K562 (cell line): ENCODE measurements at regions not wholly inside any gene's neighbourhood (a gene's known extent, or its start where the extent isn't known, plus 50 kb on each side); places are given as distances from the start of the nearest gene placed in this dataset.

ENCODE experiments used
- ATAC-seq: fragments of 200-7000 bp; cut with Tn5 transposase; 3 replicates; pipeline ENCODE4 v1.9.1; 2020; ENCODE audit warnings: moderate library complexity
- BruUV-seq: library from RNA; stranded (reverse); fragments of 400-500 nt; replicated peaks from 2 replicates; lab custom pipeline; 2021; lab: Mats Ljungman, UMichigan
- CTCF ChIA-PET: fragments of 300-600 bp; formaldehyde crosslinking; extraction: SDS; loops from one replicate; lab custom pipeline; 2021; ENCODE audit warnings: low intra/inter-chr PET ratio; lab: Yijun Ruan, JAX
- POLR2A ChIA-PET: fragments of 300-600, 350-650 bp; sonication (Branson Sonifier 250); formaldehyde crosslinking; extraction: SDS; loops from one replicate; lab custom pipeline; 2021; ENCODE audit warnings: antibody characterized with exemption, inconsistent platforms; lab: Yijun Ruan, JAX
- DNase-seq, 4 experiments: peaks; one replicate each; pipeline versions ENCODE4 v3.0.0 to v3.0.0-alpha.2; 2011 to 2018; ENCODE audit warnings: low spot score in 3 of 4, mixed read lengths in 3 of 4; ENCODE audit errors: extremely low read depth in 1 of 4
- FAIRE-seq: peaks from 2 replicates; lab custom pipeline; 2011; peaks lifted over from hg19 to GRCh38; lab: Jason Lieb, UNC
- H2AFZ ChIP-seq: 2 replicates; pipeline ENCODE4 v1.6.0; 2011; ENCODE audit warnings: low read depth, low read length, control low read depth, inconsistent platforms
- H3K27ac ChIP-seq: fragments of 200-600 bp; 3 replicates; pipeline ENCODE4 v1.8.0; 2011; ENCODE audit warnings: low read depth, mild to moderate bottlenecking, control low read depth, inconsistent platforms, low read length, moderate library complexity, mixed read lengths; ENCODE audit errors: extremely low read depth
- H3K27me3 ChIP-seq, 2 experiments: fragments of 300-600 bp in 1 of 2; 2 replicates in 1 of 2; 3 replicates in 1 of 2; pipeline versions ENCODE4 v1.6.0 to v1.8.0; 2011; ENCODE audit warnings: inconsistent platforms in 2 of 2, low read length in 2 of 2, mild to moderate bottlenecking in 1 of 2, mixed read lengths in 1 of 2, moderate library complexity in 1 of 2; ENCODE audit not compliant: control insufficient read depth in 2 of 2, insufficient read depth in 2 of 2
- H3K36me3 ChIP-seq: fragments of 300-600 bp; 3 replicates; pipeline ENCODE4 v1.8.0; 2011; ENCODE audit warnings: mild to moderate bottlenecking, low read length, inconsistent platforms; ENCODE audit not compliant: control insufficient read depth, insufficient read depth
- H3K4me1 ChIP-seq, 2 experiments: fragments of 200-600 bp in 1 of 2; replicated peaks in 1 of 2; 2 replicates in 1 of 2; 3 replicates in 1 of 2; pipeline versions ENCODE4 v1.5.1 to v1.8.0; 2011; ENCODE audit warnings: inconsistent platforms in 2 of 2, low read length in 2 of 2, mild to moderate bottlenecking in 1 of 2, mixed read lengths in 1 of 2, moderate library complexity in 1 of 2; ENCODE audit not compliant: control insufficient read depth in 2 of 2, insufficient read depth in 2 of 2
- H3K4me2 ChIP-seq: 2 replicates; pipeline ENCODE4 v1.6.1; 2011; ENCODE audit warnings: low read length, control low read depth, inconsistent platforms, mixed read lengths; ENCODE audit not compliant: insufficient read depth
- H3K4me3 ChIP-seq: fragments of 200-600 bp; sonication (generic), shearing (Covaris generic); 2 replicates; pipeline ENCODE4 v1.5.1; 2016; ENCODE audit warnings: control low read depth, inconsistent platforms
- H3K79me2 ChIP-seq: fragments of 200-600 bp; 3 replicates; pipeline ENCODE4 v1.8.0; 2011; ENCODE audit warnings: low read length, inconsistent platforms; ENCODE audit not compliant: control insufficient read depth, insufficient read depth
- H3K9ac ChIP-seq, 2 experiments: 2 replicates each; pipeline versions ENCODE4 v1.6.0 to v1.6.1; 2011; ENCODE audit warnings: low read depth in 2 of 2, low read length in 2 of 2, control low read depth in 1 of 2, inconsistent platforms in 1 of 2, mild to moderate bottlenecking in 1 of 2, mixed read lengths in 1 of 2; ENCODE audit not compliant: insufficient read depth in 1 of 2
- H3K9me1 ChIP-seq: one replicate; pipeline ENCODE4 v1.6.0; 2011; ENCODE audit warnings: inconsistent platforms, mild to moderate bottlenecking, low read length, moderate library complexity; ENCODE audit not compliant: control insufficient read depth, insufficient read depth
- H3K9me3 ChIP-seq: replicated peaks from 2 replicates; pipeline ENCODE4 v1.5.1; 2011; ENCODE audit warnings: low read depth, low read length, inconsistent platforms; ENCODE audit not compliant: control insufficient read depth, insufficient read depth
- H4K20me1 ChIP-seq: replicated peaks from 2 replicates; pipeline ENCODE4 v1.6.1; 2011; ENCODE audit warnings: low read length, inconsistent platforms, mixed read lengths; ENCODE audit not compliant: control insufficient read depth, insufficient read depth
- CAMTA2 ChIP-seq: fragments of 250-450 bp; sonication (Bioruptor Pico); conservative IDR thresholded peaks from 2 replicates; pipeline ENCODE4 v1.5.1; 2022
- EZH2 ChIP-seq: IDR thresholded peaks from 2 replicates; pipeline ENCODE4 v1.6.1; 2012; ENCODE audit warnings: low read depth, mild to moderate bottlenecking, inconsistent platforms, low read length, borderline replicate concordance
- FUS ChIP-seq: fragments of 200-400 bp; formaldehyde crosslinking; optimal IDR thresholded peaks from 2 replicates; pipeline ENCODE3; 2017; ENCODE audit warnings: low read depth, low read length
- KDM2B ChIP-seq: fragments of 250-450 bp; sonication (Bioruptor Pico); IDR thresholded peaks from 2 replicates; pipeline ENCODE4 v1.8.0; 2021; ENCODE audit warnings: mild to moderate bottlenecking, moderate library complexity
- KDM4B ChIP-seq, 2 experiments: fragments of 450-650 bp in 1 of 2; sonication (generic) in 1 of 2; IDR thresholded peaks; 2 replicates each; pipeline ENCODE4 v1.6.1; 2016 to 2017; ENCODE audit warnings: borderline replicate concordance in 2 of 2, antibody characterized with exemption in 1 of 2, low read depth in 1 of 2, mild to moderate bottlenecking in 1 of 2
- MBD2 ChIP-seq: sonication (generic); IDR thresholded peaks from 2 replicates; pipeline ENCODE4 v1.6.1; 2016; ENCODE audit warnings: low read depth, borderline replicate concordance
- PHB2 ChIP-seq: fragments of 450-650 bp; IDR thresholded peaks from 2 replicates; pipeline ENCODE4 v1.6.1; 2017; ENCODE audit warnings: low read depth
- SMARCA5 ChIP-seq: fragments of 450-650 bp; IDR thresholded peaks from 2 replicates; pipeline ENCODE4 v1.6.1; 2016
- TRIM24 ChIP-seq, 2 experiments: fragments of 450-650 bp; IDR thresholded peaks; 2 replicates each; pipeline ENCODE4 v1.6.1; 2016
- ZNF696 ChIP-seq: fragments of 250-450 bp; sonication (Bioruptor Pico); conservative IDR thresholded peaks from 2 replicates; pipeline ENCODE4 v1.4.0; 2020; ENCODE audit warnings: mild to moderate bottlenecking, moderate library complexity
- WGBS: fragments of 100-300 bp; shearing (Covaris generic); methylation state at CpG from one replicate; pipeline ENCODE4 v1.1.6; 2016; ENCODE audit warnings: low coverage, mixed read lengths; ENCODE audit not compliant: insufficient coverage; ENCODE audit errors: missing lambda C conversion rate; 5-methylcytosine and 5-hydroxymethylcytosine counted together
- in situ Hi-C: fragments of 300-500 bp; cut with MboI; formaldehyde crosslinking; loops from 4 replicates; pipeline ENCODE4 v1.15.0; 2018; ENCODE audit warnings: inconsistent platforms, mixed read lengths
- intact Hi-C: fragments of 100-400 bp; cut with micrococcal nuclease; formaldehyde crosslinking; loops from 2 replicates; pipeline ENCODE4 v1.14.2; 2022
- TF ChIP-seq, protein P1 (sequence below), 2 experiments: fragments of 450-650 bp in 1 of 2; sonication (generic) in 1 of 2; formaldehyde crosslinking in 1 of 2; IDR thresholded peaks; 2 replicates each; pipeline versions ENCODE4 v1.7.1 to v1.9.0; 2016 to 2022; ENCODE audit warnings: inconsistent platforms in 1 of 2, mild to moderate bottlenecking in 1 of 2, missing genetic modification reagents in 1 of 2
- TF ChIP-seq, protein P2 (sequence below): fragments of 250-450 bp; sonication (Bioruptor Pico); IDR thresholded peaks from 2 replicates; pipeline ENCODE4 v1.5.0; 2021; ENCODE audit warnings: mild to moderate bottlenecking, borderline replicate concordance
- TF ChIP-seq, protein P3 (sequence below): fragments of 250-450 bp; sonication (Bioruptor Pico); IDR thresholded peaks from 2 replicates; pipeline ENCODE4 v1.8.0; 2022; ENCODE audit warnings: moderate library complexity, mild to moderate bottlenecking, inconsistent platforms

- Histone ChIP-seq H3K27me3 (no peaks in the 10 kb centered on the region), H3K4me2 (no peak overlapping the region), H3K4me3 (no peak overlapping the region), H3K4me1 (no peaks in the 10 kb centered on the region), H3K9ac (no peak overlapping the region), H3K36me3 (no peaks in the 10 kb centered on the region), H2AFZ (no peak overlapping the region), H3K27ac (no peak overlapping the region), H3K9me1 (no peaks in the 10 kb centered on the region), H3K9me3 (no peaks in the 10 kb centered on the region), H4K20me1 (no peaks in the 10 kb centered on the region), H3K79me2 (no peaks in the 10 kb centered on the region)
- POLR2A ChIA-PET, result no interaction called here
- no peak for FAIRE-seq
- CTCF ChIA-PET, result no interaction called here
- DNase-seq, result no peak
- no peak for ATAC-seq
- WGBS, result 41% methylated on average over 6 of the region's 6 CpGs
- in situ Hi-C loops (no loop called here), intact Hi-C loops (no loop called here)
- no TSS peak for BruUV-seq
- TF ChIP-seq TRIM24 (IDR thresholded peaks at IDR 0.05), result no peak
- no peak for TF ChIP-seq MBD2
- TF ChIP-seq FUS, result no peak
- TF ChIP-seq, protein P1, sequence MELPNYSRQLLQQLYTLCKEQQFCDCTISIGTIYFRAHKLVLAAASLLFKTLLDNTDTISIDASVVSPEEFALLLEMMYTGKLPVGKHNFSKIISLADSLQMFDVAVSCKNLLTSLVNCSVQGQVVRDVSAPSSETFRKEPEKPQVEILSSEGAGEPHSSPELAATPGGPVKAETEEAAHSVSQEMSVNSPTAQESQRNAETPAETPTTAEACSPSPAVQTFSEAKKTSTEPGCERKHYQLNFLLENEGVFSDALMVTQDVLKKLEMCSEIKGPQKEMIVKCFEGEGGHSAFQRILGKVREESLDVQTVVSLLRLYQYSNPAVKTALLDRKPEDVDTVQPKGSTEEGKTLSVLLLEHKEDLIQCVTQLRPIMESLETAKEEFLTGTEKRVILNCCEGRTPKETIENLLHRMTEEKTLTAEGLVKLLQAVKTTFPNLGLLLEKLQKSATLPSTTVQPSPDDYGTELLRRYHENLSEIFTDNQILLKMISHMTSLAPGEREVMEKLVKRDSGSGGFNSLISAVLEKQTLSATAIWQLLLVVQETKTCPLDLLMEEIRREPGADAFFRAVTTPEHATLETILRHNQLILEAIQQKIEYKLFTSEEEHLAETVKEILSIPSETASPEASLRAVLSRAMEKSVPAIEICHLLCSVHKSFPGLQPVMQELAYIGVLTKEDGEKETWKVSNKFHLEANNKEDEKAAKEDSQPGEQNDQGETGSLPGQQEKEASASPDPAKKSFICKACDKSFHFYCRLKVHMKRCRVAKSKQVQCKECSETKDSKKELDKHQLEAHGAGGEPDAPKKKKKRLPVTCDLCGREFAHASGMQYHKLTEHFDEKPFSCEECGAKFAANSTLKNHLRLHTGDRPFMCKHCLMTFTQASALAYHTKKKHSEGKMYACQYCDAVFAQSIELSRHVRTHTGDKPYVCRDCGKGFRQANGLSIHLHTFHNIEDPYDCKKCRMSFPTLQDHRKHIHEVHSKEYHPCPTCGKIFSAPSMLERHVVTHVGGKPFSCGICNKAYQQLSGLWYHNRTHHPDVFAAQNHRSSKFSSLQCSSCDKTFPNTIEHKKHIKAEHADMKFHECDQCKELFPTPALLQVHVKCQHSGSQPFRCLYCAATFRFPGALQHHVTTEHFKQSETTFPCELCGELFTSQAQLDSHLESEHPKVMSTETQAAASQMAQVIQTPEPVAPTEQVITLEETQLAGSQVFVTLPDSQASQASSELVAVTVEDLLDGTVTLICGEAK (IDR thresholded peaks at IDR 0.05), result no peak
- TF ChIP-seq, protein P1 (CRISPR knock-in tag; IDR thresholded peaks at IDR 0.05), result no peak
- TF ChIP-seq, protein P2, sequence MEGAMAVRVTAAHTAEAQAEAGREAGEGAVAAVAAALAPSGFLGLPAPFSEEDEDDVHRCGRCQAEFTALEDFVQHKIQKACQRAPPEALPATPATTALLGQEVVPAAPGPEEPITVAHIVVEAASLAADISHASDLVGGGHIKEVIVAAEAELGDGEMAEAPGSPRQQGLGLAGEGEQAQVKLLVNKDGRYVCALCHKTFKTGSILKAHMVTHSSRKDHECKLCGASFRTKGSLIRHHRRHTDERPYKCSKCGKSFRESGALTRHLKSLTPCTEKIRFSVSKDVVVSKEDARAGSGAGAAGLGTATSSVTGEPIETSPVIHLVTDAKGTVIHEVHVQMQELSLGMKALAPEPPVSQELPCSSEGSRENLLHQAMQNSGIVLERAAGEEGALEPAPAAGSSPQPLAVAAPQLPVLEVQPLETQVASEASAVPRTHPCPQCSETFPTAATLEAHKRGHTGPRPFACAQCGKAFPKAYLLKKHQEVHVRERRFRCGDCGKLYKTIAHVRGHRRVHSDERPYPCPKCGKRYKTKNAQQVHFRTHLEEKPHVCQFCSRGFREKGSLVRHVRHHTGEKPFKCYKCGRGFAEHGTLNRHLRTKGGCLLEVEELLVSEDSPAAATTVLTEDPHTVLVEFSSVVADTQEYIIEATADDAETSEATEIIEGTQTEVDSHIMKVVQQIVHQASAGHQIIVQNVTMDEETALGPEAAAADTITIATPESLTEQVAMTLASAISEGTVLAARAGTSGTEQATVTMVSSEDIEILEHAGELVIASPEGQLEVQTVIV, result no peak
- no peak for TF ChIP-seq KDM2B (CRISPR knock-in tag)
- TF ChIP-seq PHB2, result no peak
- TF ChIP-seq, protein P3, sequence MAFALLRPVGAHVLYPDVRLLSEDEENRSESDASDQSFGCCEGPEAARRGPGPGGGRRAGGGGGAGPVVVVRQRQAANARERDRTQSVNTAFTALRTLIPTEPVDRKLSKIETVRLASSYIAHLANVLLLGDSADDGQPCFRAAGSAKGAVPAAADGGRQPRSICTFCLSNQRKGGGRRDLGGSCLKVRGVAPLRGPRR (CRISPR knock-in tag), result no peak
- no peak for TF ChIP-seq EZH2
- TF ChIP-seq ZNF696, result no peak
- no peak for TF ChIP-seq CAMTA2 (CRISPR knock-in tag)
- no peak for TF ChIP-seq SMARCA5
- no peak for TF ChIP-seq KDM4B (IDR thresholded peaks at IDR 0.05; ENCODE audit: borderline replicate concordance in 2 of 2, low read depth in 1 of 2)
These were observed 80.1 kb downstream of the MCFD2 start for GRCh38 chr2:46835520-46835919.
